Endothelial cell (in vitro differentiated cells): ENCODE measurements at regions not wholly inside any gene's neighbourhood (a gene's known extent, or its start where the extent isn't known, plus 50 kb on each side); places are given as distances from the start of the nearest gene placed in this dataset.

Source experiments
- DNase-seq: peaks from one replicate; pipeline ENCODE4 v3.0.0; 2021; ENCODE audit warnings: low spot score
- H3K27ac Mint-ChIP-seq: one replicate; pipeline ENCODE4 v1.8.0; 2021; ENCODE audit warnings: mixed read lengths, inconsistent platforms; ENCODE audit not compliant: unreplicated experiment
- H3K27me3 Mint-ChIP-seq: one replicate; pipeline ENCODE4 v1.8.0; 2021; ENCODE audit warnings: mild to moderate bottlenecking, moderate library complexity, mixed read lengths, inconsistent platforms; ENCODE audit not compliant: unreplicated experiment
- H3K36me3 Mint-ChIP-seq: one replicate; pipeline ENCODE4 v1.8.0; 2021; ENCODE audit warnings: mild to moderate bottlenecking, low read depth, mixed read lengths, inconsistent platforms; ENCODE audit not compliant: unreplicated experiment
- H3K4me1 Mint-ChIP-seq: one replicate; pipeline ENCODE4 v1.8.0; 2021; ENCODE audit warnings: mild to moderate bottlenecking, mixed read lengths, inconsistent platforms; ENCODE audit not compliant: unreplicated experiment
- H3K4me3 Mint-ChIP-seq: one replicate; pipeline ENCODE4 v1.8.0; 2021; ENCODE audit warnings: mild to moderate bottlenecking, mixed read lengths, inconsistent platforms; ENCODE audit not compliant: unreplicated experiment
- H3K9me3 Mint-ChIP-seq: one replicate; pipeline ENCODE4 v1.8.0; 2021; ENCODE audit warnings: mixed read lengths, inconsistent platforms; ENCODE audit not compliant: unreplicated experiment
- TF ChIP-seq, protein P1 (sequence below): fragments of 200-600 bp; sonication (generic); IDR thresholded peaks from one replicate; pipeline ENCODE4 v1.5.0; 2021; ENCODE audit warnings: antibody characterized with exemption; ENCODE audit not compliant: unreplicated experiment

DNA sequence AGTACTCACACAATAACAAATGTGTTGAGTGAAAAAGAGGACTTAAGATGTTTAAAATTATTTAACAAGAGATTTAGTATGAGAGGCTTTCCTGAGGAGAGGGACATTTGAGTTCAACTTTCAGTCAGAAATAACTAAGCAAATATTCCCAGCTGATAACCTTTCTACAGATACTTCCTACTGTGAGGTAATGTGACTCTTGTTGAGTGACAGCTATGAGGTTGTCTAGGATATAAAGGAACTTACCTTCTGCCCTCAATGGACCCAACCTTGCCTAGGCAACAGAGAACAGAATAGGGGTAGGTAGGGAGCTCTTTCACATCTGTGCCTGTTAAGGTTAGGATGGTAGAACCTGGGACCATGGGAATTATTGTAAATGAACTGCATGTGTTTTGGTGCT is 54.7 kb downstream of the GLUD2 start:
- no peaks in the 10 kb centered on the region for H3K9me3 Mint-ChIP-seq
- H3K4me1 Mint-ChIP-seq, result no peaks in the 10 kb centered on the region
- no peaks in the 10 kb centered on the region for H3K36me3 Mint-ChIP-seq
- H3K27me3 Mint-ChIP-seq, result no peaks in the 10 kb centered on the region
- H3K4me3 Mint-ChIP-seq, result no peak overlapping the region
- no peak for DNase-seq
- TF ChIP-seq, protein P1, sequence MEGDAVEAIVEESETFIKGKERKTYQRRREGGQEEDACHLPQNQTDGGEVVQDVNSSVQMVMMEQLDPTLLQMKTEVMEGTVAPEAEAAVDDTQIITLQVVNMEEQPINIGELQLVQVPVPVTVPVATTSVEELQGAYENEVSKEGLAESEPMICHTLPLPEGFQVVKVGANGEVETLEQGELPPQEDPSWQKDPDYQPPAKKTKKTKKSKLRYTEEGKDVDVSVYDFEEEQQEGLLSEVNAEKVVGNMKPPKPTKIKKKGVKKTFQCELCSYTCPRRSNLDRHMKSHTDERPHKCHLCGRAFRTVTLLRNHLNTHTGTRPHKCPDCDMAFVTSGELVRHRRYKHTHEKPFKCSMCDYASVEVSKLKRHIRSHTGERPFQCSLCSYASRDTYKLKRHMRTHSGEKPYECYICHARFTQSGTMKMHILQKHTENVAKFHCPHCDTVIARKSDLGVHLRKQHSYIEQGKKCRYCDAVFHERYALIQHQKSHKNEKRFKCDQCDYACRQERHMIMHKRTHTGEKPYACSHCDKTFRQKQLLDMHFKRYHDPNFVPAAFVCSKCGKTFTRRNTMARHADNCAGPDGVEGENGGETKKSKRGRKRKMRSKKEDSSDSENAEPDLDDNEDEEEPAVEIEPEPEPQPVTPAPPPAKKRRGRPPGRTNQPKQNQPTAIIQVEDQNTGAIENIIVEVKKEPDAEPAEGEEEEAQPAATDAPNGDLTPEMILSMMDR, result no peak
- H3K27ac Mint-ChIP-seq, result no peak overlapping the region

DNA sequence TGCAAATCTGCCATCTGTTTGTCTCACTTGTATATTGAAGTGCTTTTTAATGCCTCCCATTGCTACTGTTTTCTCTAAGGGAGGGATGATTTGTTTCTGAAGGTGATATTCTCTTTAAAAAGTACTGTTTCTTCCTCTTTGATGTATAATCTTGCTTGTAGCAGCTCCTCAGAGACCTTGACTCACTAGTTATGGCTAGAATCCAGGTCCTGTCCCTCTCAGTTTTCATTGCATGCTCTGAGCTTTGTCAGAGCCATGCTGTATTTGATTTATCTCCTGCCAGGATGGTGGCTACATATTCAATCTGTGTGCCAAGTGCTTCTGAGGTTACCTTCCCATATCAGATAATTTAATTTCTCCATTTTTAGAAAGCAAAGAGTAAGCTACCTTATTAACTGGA is 56.0 kb downstream of the GLUD2 start:
- Mint-ChIP-seq H3K4me3 (no peak overlapping the region), H3K36me3 (no peaks in the 10 kb centered on the region), H3K27ac (no peak overlapping the region), H3K9me3 (no peaks in the 10 kb centered on the region), H3K4me1 (no peaks in the 10 kb centered on the region), H3K27me3 (no peaks in the 10 kb centered on the region)
- DNase-seq, result no peak
- TF ChIP-seq, protein P1, result no peak

DNA sequence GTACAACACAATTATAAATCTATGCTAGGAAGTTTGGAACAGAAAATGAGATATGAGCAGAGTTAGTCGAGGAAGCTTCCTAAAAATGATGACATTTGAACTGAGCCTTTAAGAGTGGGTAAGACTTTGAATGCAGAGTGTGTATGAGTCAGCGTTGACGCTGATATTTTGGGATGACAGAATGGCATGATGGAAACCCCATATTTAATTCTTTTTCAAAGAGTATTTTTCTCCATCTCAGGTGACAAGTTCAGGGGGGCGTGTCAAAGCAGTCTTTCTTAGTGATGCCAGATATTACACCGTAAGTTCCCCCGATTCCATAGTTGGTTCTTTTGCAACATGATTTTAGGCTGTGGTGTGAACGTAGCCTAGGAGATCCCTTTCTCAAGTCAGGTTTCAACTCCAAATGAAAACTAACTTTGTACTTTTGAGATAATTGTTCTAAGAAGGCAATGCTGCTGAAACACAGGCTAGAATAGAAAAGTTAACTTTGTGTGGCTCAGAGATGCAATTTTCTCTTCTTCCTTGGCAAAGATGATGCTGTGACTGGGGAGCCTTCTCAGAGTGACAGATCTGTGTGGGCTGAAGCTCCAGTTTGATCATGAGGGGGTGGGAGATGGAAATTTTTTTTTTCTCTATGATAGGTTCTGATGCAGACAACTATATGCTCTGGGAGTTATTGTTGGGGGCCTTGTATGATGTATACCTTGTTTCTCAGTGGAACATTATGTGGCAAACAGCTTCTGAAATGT is 59.2 kb downstream of the GLUD2 start:
- Mint-ChIP-seq H3K27me3 (no peaks in the 10 kb centered on the region), H3K36me3 (no peaks in the 10 kb centered on the region), H3K4me1 (no peaks in the 10 kb centered on the region), H3K9me3 (no peaks in the 10 kb centered on the region), H3K27ac (no peak overlapping the region), H3K4me3 (no peak overlapping the region)
- no peak for DNase-seq
- TF ChIP-seq, protein P1, result no peak

DNA sequence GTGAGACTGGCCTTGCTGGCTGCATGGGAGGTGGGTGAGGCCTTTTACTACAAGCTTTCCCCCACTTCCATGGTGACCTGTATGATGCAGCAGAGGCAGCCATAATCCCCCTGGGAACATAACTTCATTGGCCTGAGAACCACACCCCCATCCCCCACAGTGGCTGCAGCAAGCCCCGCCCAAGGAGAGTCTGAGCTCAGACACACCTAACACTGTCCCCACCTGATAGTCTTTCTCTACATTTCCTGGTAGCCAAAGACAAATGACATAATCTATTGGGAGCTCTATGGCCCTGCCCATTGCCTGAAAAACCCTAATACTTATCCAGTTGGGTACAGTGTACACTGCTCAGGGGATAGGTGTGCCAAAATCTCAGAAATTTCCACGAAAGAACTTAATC is 62.6 kb downstream of the GLUD2 start:
- Mint-ChIP-seq H3K9me3 (no peaks in the 10 kb centered on the region), H3K27me3 (no peaks in the 10 kb centered on the region), H3K4me3 (no peak overlapping the region), H3K36me3 (no peaks in the 10 kb centered on the region), H3K27ac (no peak overlapping the region), H3K4me1 (no peaks in the 10 kb centered on the region)
- DNase-seq, result no peak
- TF ChIP-seq, protein P1, result no peak

DNA sequence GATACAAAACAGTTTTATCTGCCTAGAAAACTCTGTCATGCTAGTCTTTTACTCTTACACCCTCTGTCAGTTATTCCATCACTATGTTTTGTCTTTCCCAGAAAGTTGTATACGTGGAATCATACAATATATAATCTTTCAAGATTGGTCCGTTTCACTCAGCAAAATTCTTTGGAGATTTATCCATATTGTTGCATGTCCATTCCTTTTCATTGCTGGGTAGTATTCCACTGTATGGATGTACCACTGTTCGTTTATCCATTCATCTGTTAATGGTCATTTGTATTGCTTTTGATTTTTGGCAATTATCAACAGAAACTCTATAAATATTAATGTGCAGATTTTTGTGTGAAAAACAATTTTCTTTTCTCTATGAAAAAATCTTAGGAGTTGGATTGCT is 63.1 kb downstream of the GLUD2 start:
- no peaks in the 10 kb centered on the region for H3K9me3 Mint-ChIP-seq
- no peak for DNase-seq
- H3K27ac Mint-ChIP-seq, result no peak overlapping the region
- no peaks in the 10 kb centered on the region for H3K27me3 Mint-ChIP-seq
- no peak overlapping the region for H3K4me3 Mint-ChIP-seq
- TF ChIP-seq, protein P1, result no peak
- no peaks in the 10 kb centered on the region for H3K36me3 Mint-ChIP-seq
- no peaks in the 10 kb centered on the region for H3K4me1 Mint-ChIP-seq
